GM23338 (cell line): ENCODE measurements at regions not wholly inside any gene's neighbourhood (a gene's known extent, or its start where the extent isn't known, plus 50 kb on each side); places are given as distances from the start of the nearest gene placed in this dataset.

Experiments
- ATAC-seq: fragments of 200-7000 bp; cut with Tn5 transposase; 3 replicates; pipeline ENCODE4 v1.9.1; 2020
- DNase-seq: peaks from one replicate; pipeline ENCODE4 v3.0.0-alpha.2; 2015; ENCODE audit warnings: low spot score
- H2AFZ ChIP-seq: fragments of 200-600 bp; sonication (generic); 2 replicates; pipeline ENCODE4 v1.8.0; 2016; ENCODE audit warnings: antibody characterized with exemption, mild to moderate bottlenecking, moderate library complexity
- H3F3A ChIP-seq: fragments of 200-600 bp; sonication (generic); replicated peaks from 2 replicates; pipeline ENCODE4 v1.8.0; 2017; ENCODE audit warnings: antibody characterized with exemption, mixed run types, low read depth
- H3K27ac ChIP-seq: fragments of 200-600 bp; sonication (generic); 2 replicates; pipeline ENCODE4 v1.6.1; 2016; ENCODE audit warnings: low read depth
- H3K27me3 ChIP-seq: fragments of 200-600 bp; sonication (generic); 2 replicates; pipeline ENCODE4 v1.8.0; 2016; ENCODE audit warnings: mild to moderate bottlenecking, mixed run types, moderate library complexity; ENCODE audit not compliant: insufficient read depth
- H3K36me3 ChIP-seq: fragments of 200-600 bp; sonication (generic); 2 replicates; pipeline ENCODE4 v1.8.0; 2016; ENCODE audit warnings: mild to moderate bottlenecking; ENCODE audit not compliant: insufficient read depth
- H3K4me1 ChIP-seq: fragments of 200-600 bp; sonication (generic); 2 replicates; pipeline ENCODE4 v1.8.0; 2016; ENCODE audit warnings: mild to moderate bottlenecking, moderate library complexity; ENCODE audit not compliant: insufficient read depth
- H3K4me2 ChIP-seq: fragments of 200-600 bp; sonication (generic); 2 replicates; pipeline ENCODE4 v1.7.1; 2017; ENCODE audit warnings: mixed run types
- H3K4me3 ChIP-seq: fragments of 200-600 bp; sonication (generic); 2 replicates; pipeline ENCODE4 v1.6.1; 2016; ENCODE audit warnings: mixed run types
- H3K79me2 ChIP-seq: fragments of 200-600 bp; sonication (generic); replicated peaks from 2 replicates; pipeline ENCODE4 v1.8.0; 2017; ENCODE audit warnings: mild to moderate bottlenecking; ENCODE audit not compliant: insufficient read depth
- H3K9me2 ChIP-seq: fragments of 200-600 bp; sonication (generic); 2 replicates; pipeline ENCODE4 v1.8.0; 2017; ENCODE audit not compliant: insufficient read depth
- H4K20me1 ChIP-seq: fragments of 200-600 bp; sonication (generic); replicated peaks from 2 replicates; pipeline ENCODE4 v1.8.0; 2017; ENCODE audit warnings: mild to moderate bottlenecking; ENCODE audit not compliant: insufficient read depth
- H3K27ac Mint-ChIP-seq: 2 replicates; pipeline ENCODE4 v1.8.0; 2020; ENCODE audit warnings: inconsistent platforms, mild to moderate bottlenecking, moderate library complexity, mixed read lengths
- H3K27me3 Mint-ChIP-seq: 3 replicates; pipeline ENCODE4 v1.8.0; 2022; ENCODE audit warnings: low read depth, mild to moderate bottlenecking, moderate library complexity, mixed read lengths, inconsistent platforms; ENCODE audit not compliant: insufficient read depth, poor library complexity
- H3K36me3 Mint-ChIP-seq: 3 replicates; pipeline ENCODE4 v1.8.0; 2021; ENCODE audit warnings: low read depth, mild to moderate bottlenecking, inconsistent platforms, moderate library complexity, mixed read lengths
- H3K4me1 Mint-ChIP-seq: 3 replicates; pipeline ENCODE4 v1.8.0; 2020; ENCODE audit warnings: mild to moderate bottlenecking, inconsistent platforms, mixed read lengths
- H3K4me3 Mint-ChIP-seq: 3 replicates; pipeline ENCODE4 v1.8.0; 2021; ENCODE audit warnings: moderate library complexity, mild to moderate bottlenecking, inconsistent platforms, mixed read lengths
- H3K9me3 Mint-ChIP-seq: 3 replicates; pipeline ENCODE4 v1.8.0; 2020; ENCODE audit warnings: moderate library complexity, mild to moderate bottlenecking, inconsistent platforms, mixed read lengths
- CREB1 ChIP-seq: fragments of 250-450 bp; sonication (Bioruptor Pico); IDR thresholded peaks from 2 replicates; pipeline ENCODE4 v1.5.0; 2020; ENCODE audit warnings: low read depth, mild to moderate bottlenecking, moderate library complexity
- CTCF ChIP-seq, 2 experiments: fragments of 200-600 bp in 1 of 2; sonication (generic) in 1 of 2; conservative IDR thresholded peaks; 2 replicates each; pipeline versions ENCODE4 v1.5.1 to v1.6.1; 2016 to 2017; ENCODE audit warnings: antibody characterized with exemption in 2 of 2, low read depth in 2 of 2, mild to moderate bottlenecking in 2 of 2, moderate library complexity in 1 of 2
- ETS1 ChIP-seq: IDR thresholded peaks from 2 replicates; pipeline ENCODE4 v1.6.1; 2016; ENCODE audit warnings: antibody characterized with exemption
- EZH2 ChIP-seq: fragments of 200-600 bp; sonication (generic); IDR thresholded peaks from one replicate; pipeline ENCODE4 v1.8.0; 2017; ENCODE audit warnings: antibody characterized with exemption, mild to moderate bottlenecking, low read depth; ENCODE audit not compliant: unreplicated experiment
- EZH2phosphoT487 ChIP-seq: fragments of 200-600 bp; sonication (generic); IDR thresholded peaks from one replicate; pipeline ENCODE4 v1.8.1; 2018; ENCODE audit warnings: antibody characterized with exemption; ENCODE audit not compliant: unreplicated experiment
- JUNB ChIP-seq: IDR thresholded peaks from one replicate; pipeline ENCODE4 v1.6.1; 2016; ENCODE audit warnings: antibody characterized with exemption; ENCODE audit not compliant: unreplicated experiment
- NANOG ChIP-seq: IDR thresholded peaks from 2 replicates; pipeline ENCODE4 v1.6.1; 2016; ENCODE audit warnings: antibody characterized with exemption, borderline replicate concordance
- POLR2AphosphoS5 ChIP-seq: IDR thresholded peaks from 2 replicates; pipeline ENCODE4 v1.6.1; 2016; ENCODE audit warnings: antibody characterized with exemption, low read depth
- REST ChIP-seq: IDR thresholded peaks from one replicate; pipeline ENCODE4 v1.6.1; 2018; ENCODE audit warnings: antibody characterized with exemption; ENCODE audit not compliant: unreplicated experiment
- STAT1 ChIP-seq: IDR thresholded peaks from one replicate; pipeline ENCODE4 v1.6.1; 2016; ENCODE audit warnings: antibody characterized with exemption; ENCODE audit not compliant: unreplicated experiment
- ZNF114 ChIP-seq: fragments of 250-450 bp; sonication (Bioruptor Pico); IDR thresholded peaks from 2 replicates; pipeline ENCODE4 v1.5.0; 2020; ENCODE audit warnings: mild to moderate bottlenecking, moderate library complexity
- ZNF331 ChIP-seq: fragments of 250-450 bp; sonication (Bioruptor Pico); IDR thresholded peaks from 2 replicates; pipeline ENCODE4 v1.5.0; 2020; ENCODE audit warnings: low read depth, mild to moderate bottlenecking, moderate library complexity
- ZNF462 ChIP-seq: fragments of 250-450 bp; sonication (Bioruptor Pico); IDR thresholded peaks from 2 replicates; pipeline ENCODE4 v1.5.0; 2020; ENCODE audit warnings: mild to moderate bottlenecking, moderate library complexity

GRCh38 chr11:23988381-23989006 is 508.4 kb upstream of the LUZP2 start:
- TF ChIP-seq ZNF462 (CRISPR knock-in tag) (no peak), EZH2phosphoT487 (no peak), CREB1 (no peak), EZH2 (no peak), CTCF (conservative IDR thresholded peaks at IDR 0.05; ENCODE audit: low read depth in 2 of 2) (no peak), STAT1 (no peak), NANOG (no peak), POLR2AphosphoS5 (no peak), ETS1 (no peak), JUNB (no peak), ZNF114 (CRISPR knock-in tag) (no peak), REST (no peak), ZNF331 (CRISPR knock-in tag) (no peak)
- H3K27ac Mint-ChIP-seq, result no peak overlapping the region
- H3K4me1 ChIP-seq, result no peaks in the 10 kb centered on the region
- H2AFZ ChIP-seq, result peak overlapping the region; percentile 57; the same call in 1 of the 2 replicates
- H3F3A ChIP-seq, result no peaks in the 10 kb centered on the region
- H3K4me3 ChIP-seq, result no peak overlapping the region
- H3K4me3 Mint-ChIP-seq, result no peak overlapping the region
- no peaks in the 10 kb centered on the region; the same call in 2 of the 3 replicates for H3K4me1 Mint-ChIP-seq
- H3K36me3 Mint-ChIP-seq, result no peaks in the 10 kb centered on the region
- H4K20me1 ChIP-seq, result no peaks in the 10 kb centered on the region
- H3K27ac ChIP-seq, result no peak overlapping the region
- ATAC-seq (no peak), DNase-seq (no peak)
- no peaks in the 10 kb centered on the region for H3K9me3 Mint-ChIP-seq
- no peaks in the 10 kb centered on the region for H3K9me2 ChIP-seq
- H3K4me2 ChIP-seq, result no peak overlapping the region
- no peaks in the 10 kb centered on the region for H3K27me3 ChIP-seq
- no peaks in the 10 kb centered on the region for H3K27me3 Mint-ChIP-seq
- no peaks in the 10 kb centered on the region for H3K79me2 ChIP-seq
- no peaks in the 10 kb centered on the region for H3K36me3 ChIP-seq
